K562 (cell line): ENCODE measurements at regions not wholly inside any gene's neighbourhood (a gene's known extent, or its start where the extent isn't known, plus 50 kb on each side); places are given as distances from the start of the nearest gene placed in this dataset.

ENCODE experiments used
- ATAC-seq: fragments of 200-7000 bp; cut with Tn5 transposase; 3 replicates; pipeline ENCODE4 v1.9.1; 2020; ENCODE audit warnings: moderate library complexity
- BruUV-seq: library from RNA; stranded (reverse); fragments of 400-500 nt; replicated peaks from 2 replicates; lab custom pipeline; 2021; lab: Mats Ljungman, UMichigan
- CTCF ChIA-PET: fragments of 300-600 bp; formaldehyde crosslinking; extraction: SDS; loops from one replicate; lab custom pipeline; 2021; ENCODE audit warnings: low intra/inter-chr PET ratio; lab: Yijun Ruan, JAX
- POLR2A ChIA-PET: fragments of 300-600, 350-650 bp; sonication (Branson Sonifier 250); formaldehyde crosslinking; extraction: SDS; loops from one replicate; lab custom pipeline; 2021; ENCODE audit warnings: antibody characterized with exemption, inconsistent platforms; lab: Yijun Ruan, JAX
- DNase-seq, 4 experiments: peaks; one replicate each; pipeline versions ENCODE4 v3.0.0 to v3.0.0-alpha.2; 2011 to 2018; ENCODE audit warnings: low spot score in 3 of 4, mixed read lengths in 3 of 4; ENCODE audit errors: extremely low read depth in 1 of 4
- FAIRE-seq: peaks from 2 replicates; lab custom pipeline; 2011; peaks lifted over from hg19 to GRCh38; lab: Jason Lieb, UNC
- H2AFZ ChIP-seq: 2 replicates; pipeline ENCODE4 v1.6.0; 2011; ENCODE audit warnings: low read depth, low read length, control low read depth, inconsistent platforms
- H3K27ac ChIP-seq: fragments of 200-600 bp; 3 replicates; pipeline ENCODE4 v1.8.0; 2011; ENCODE audit warnings: low read depth, mild to moderate bottlenecking, control low read depth, inconsistent platforms, low read length, moderate library complexity, mixed read lengths; ENCODE audit errors: extremely low read depth
- H3K27me3 ChIP-seq, 2 experiments: fragments of 300-600 bp in 1 of 2; 2 replicates in 1 of 2; 3 replicates in 1 of 2; pipeline versions ENCODE4 v1.6.0 to v1.8.0; 2011; ENCODE audit warnings: inconsistent platforms in 2 of 2, low read length in 2 of 2, mild to moderate bottlenecking in 1 of 2, mixed read lengths in 1 of 2, moderate library complexity in 1 of 2; ENCODE audit not compliant: control insufficient read depth in 2 of 2, insufficient read depth in 2 of 2
- H3K36me3 ChIP-seq: fragments of 300-600 bp; 3 replicates; pipeline ENCODE4 v1.8.0; 2011; ENCODE audit warnings: mild to moderate bottlenecking, low read length, inconsistent platforms; ENCODE audit not compliant: control insufficient read depth, insufficient read depth
- H3K4me1 ChIP-seq, 2 experiments: fragments of 200-600 bp in 1 of 2; replicated peaks in 1 of 2; 2 replicates in 1 of 2; 3 replicates in 1 of 2; pipeline versions ENCODE4 v1.5.1 to v1.8.0; 2011; ENCODE audit warnings: inconsistent platforms in 2 of 2, low read length in 2 of 2, mild to moderate bottlenecking in 1 of 2, mixed read lengths in 1 of 2, moderate library complexity in 1 of 2; ENCODE audit not compliant: control insufficient read depth in 2 of 2, insufficient read depth in 2 of 2
- H3K4me2 ChIP-seq: 2 replicates; pipeline ENCODE4 v1.6.1; 2011; ENCODE audit warnings: low read length, control low read depth, inconsistent platforms, mixed read lengths; ENCODE audit not compliant: insufficient read depth
- H3K4me3 ChIP-seq: fragments of 200-600 bp; sonication (generic), shearing (Covaris generic); 2 replicates; pipeline ENCODE4 v1.5.1; 2016; ENCODE audit warnings: control low read depth, inconsistent platforms
- H3K79me2 ChIP-seq: fragments of 200-600 bp; 3 replicates; pipeline ENCODE4 v1.8.0; 2011; ENCODE audit warnings: low read length, inconsistent platforms; ENCODE audit not compliant: control insufficient read depth, insufficient read depth
- H3K9ac ChIP-seq, 2 experiments: 2 replicates each; pipeline versions ENCODE4 v1.6.0 to v1.6.1; 2011; ENCODE audit warnings: low read depth in 2 of 2, low read length in 2 of 2, control low read depth in 1 of 2, inconsistent platforms in 1 of 2, mild to moderate bottlenecking in 1 of 2, mixed read lengths in 1 of 2; ENCODE audit not compliant: insufficient read depth in 1 of 2
- H3K9me1 ChIP-seq: one replicate; pipeline ENCODE4 v1.6.0; 2011; ENCODE audit warnings: inconsistent platforms, mild to moderate bottlenecking, low read length, moderate library complexity; ENCODE audit not compliant: control insufficient read depth, insufficient read depth
- H3K9me3 ChIP-seq: replicated peaks from 2 replicates; pipeline ENCODE4 v1.5.1; 2011; ENCODE audit warnings: low read depth, low read length, inconsistent platforms; ENCODE audit not compliant: control insufficient read depth, insufficient read depth
- H4K20me1 ChIP-seq: replicated peaks from 2 replicates; pipeline ENCODE4 v1.6.1; 2011; ENCODE audit warnings: low read length, inconsistent platforms, mixed read lengths; ENCODE audit not compliant: control insufficient read depth, insufficient read depth
- FOXA1 ChIP-seq: fragments of 450-650 bp; IDR thresholded peaks from 2 replicates; pipeline ENCODE4 v1.6.1; 2016; ENCODE audit warnings: mild to moderate bottlenecking, borderline replicate concordance
- KHSRP ChIP-seq: fragments of 450-650 bp; IDR thresholded peaks from 2 replicates; pipeline ENCODE4 v1.6.1; 2017
- SRSF7 ChIP-seq: fragments of 200-400 bp; formaldehyde crosslinking; optimal IDR thresholded peaks from 2 replicates; pipeline ENCODE3; 2017; ENCODE audit warnings: mild to moderate bottlenecking, low read depth, low read length
- ZNF77 ChIP-seq: fragments of 250-450 bp; sonication (Bioruptor Pico); IDR thresholded peaks from 2 replicates; pipeline ENCODE4 v1.5.0; 2020
- ZSCAN29 ChIP-seq: fragments of 450-650 bp; IDR thresholded peaks from 2 replicates; pipeline ENCODE4 v1.6.1; 2017
- WGBS: fragments of 100-300 bp; shearing (Covaris generic); methylation state at CpG from one replicate; pipeline ENCODE4 v1.1.6; 2016; ENCODE audit warnings: low coverage, mixed read lengths; ENCODE audit not compliant: insufficient coverage; ENCODE audit errors: missing lambda C conversion rate; 5-methylcytosine and 5-hydroxymethylcytosine counted together
- in situ Hi-C: fragments of 300-500 bp; cut with MboI; formaldehyde crosslinking; loops from 4 replicates; pipeline ENCODE4 v1.15.0; 2018; ENCODE audit warnings: inconsistent platforms, mixed read lengths
- intact Hi-C: fragments of 100-400 bp; cut with micrococcal nuclease; formaldehyde crosslinking; loops from 2 replicates; pipeline ENCODE4 v1.14.2; 2022
- TF ChIP-seq, protein P1 (sequence below): fragments of 250-450 bp; sonication (Bioruptor Pico); IDR thresholded peaks from 2 replicates; pipeline ENCODE4 v1.8.0; 2021; ENCODE audit warnings: mild to moderate bottlenecking, moderate library complexity
- TF ChIP-seq, protein P2 (sequence below): fragments of 250-450 bp; sonication (Bioruptor Pico); IDR thresholded peaks from 2 replicates; pipeline ENCODE4 v1.9.0; 2021; ENCODE audit warnings: mild to moderate bottlenecking
- TF ChIP-seq, protein P3 (sequence below): fragments of 150-350 bp; conservative IDR thresholded peaks from 2 replicates; pipeline ENCODE4 v1.6.1; 2014; ENCODE audit warnings: low read length
- TF ChIP-seq, protein P4 (sequence below): sonication (generic); formaldehyde crosslinking; IDR thresholded peaks from 2 replicates; pipeline ENCODE4 v1.8.1; 2023; ENCODE audit warnings: missing genetic modification reagents, mild to moderate bottlenecking, borderline replicate concordance

DNA sequence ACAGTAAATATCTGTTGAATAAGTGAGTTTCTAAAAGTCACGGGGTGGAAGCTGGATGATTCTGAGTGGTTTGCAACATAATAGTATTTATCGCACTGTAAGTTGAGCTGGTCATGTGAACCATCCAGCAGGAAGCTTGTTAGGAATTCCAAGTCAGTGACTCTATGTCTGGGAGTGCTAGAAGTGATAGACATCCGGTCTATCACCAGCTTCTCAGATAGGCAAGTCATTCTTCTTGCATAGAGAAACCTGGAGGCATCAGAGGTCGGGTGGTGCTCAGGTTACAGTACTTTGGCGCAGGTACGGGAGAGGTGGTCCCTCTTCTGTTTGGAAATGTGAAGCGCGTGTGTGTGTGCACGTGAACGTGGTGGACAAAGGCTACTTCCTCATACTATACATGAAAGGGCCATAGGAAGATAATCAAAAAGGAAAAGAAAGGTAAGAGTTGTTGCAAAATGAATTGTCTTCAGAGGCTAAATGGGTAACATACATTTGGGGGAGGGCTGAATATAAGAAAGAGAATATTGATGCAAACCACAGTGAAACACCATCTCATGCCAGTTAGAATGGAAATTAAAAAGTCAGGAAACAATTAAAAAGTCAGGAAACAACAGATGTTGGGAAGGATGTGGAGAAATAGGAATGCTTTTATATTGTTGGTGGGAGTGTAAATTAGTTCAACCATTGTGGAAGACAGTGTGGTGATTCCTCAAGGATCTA lies 299.3 kb upstream of the ZFP64 start:
- ChIA-PET POLR2A (no interaction called here), CTCF (no interaction called here)
- Histone ChIP-seq H4K20me1 (no peaks in the 10 kb centered on the region), H3K27me3 (no peaks in the 10 kb centered on the region), H3K9me3 (no peaks in the 10 kb centered on the region), H3K79me2 (no peaks in the 10 kb centered on the region), H3K4me3 (no peak overlapping the region), H3K9me1 (no peaks in the 10 kb centered on the region), H3K36me3 (no peaks in the 10 kb centered on the region), H3K4me2 (no peak overlapping the region), H3K4me1 (no peaks in the 10 kb centered on the region), H2AFZ (no peak overlapping the region), H3K9ac (no peak overlapping the region), H3K27ac (no peak overlapping the region)
- in situ Hi-C loops, result no loop called here
- intact Hi-C loops, result no loop called here
- no peak for DNase-seq
- WGBS, result 20% methylated on average over 10 of the region's 10 CpGs
- FAIRE-seq, result no peak
- no TSS peak for BruUV-seq
- no peak for ATAC-seq
- TF ChIP-seq, protein P1, sequence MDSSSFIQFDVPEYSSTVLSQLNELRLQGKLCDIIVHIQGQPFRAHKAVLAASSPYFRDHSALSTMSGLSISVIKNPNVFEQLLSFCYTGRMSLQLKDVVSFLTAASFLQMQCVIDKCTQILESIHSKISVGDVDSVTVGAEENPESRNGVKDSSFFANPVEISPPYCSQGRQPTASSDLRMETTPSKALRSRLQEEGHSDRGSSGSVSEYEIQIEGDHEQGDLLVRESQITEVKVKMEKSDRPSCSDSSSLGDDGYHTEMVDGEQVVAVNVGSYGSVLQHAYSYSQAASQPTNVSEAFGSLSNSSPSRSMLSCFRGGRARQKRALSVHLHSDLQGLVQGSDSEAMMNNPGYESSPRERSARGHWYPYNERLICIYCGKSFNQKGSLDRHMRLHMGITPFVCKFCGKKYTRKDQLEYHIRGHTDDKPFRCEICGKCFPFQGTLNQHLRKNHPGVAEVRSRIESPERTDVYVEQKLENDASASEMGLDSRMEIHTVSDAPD (CRISPR knock-in tag), result no peak
- TF ChIP-seq, protein P2, sequence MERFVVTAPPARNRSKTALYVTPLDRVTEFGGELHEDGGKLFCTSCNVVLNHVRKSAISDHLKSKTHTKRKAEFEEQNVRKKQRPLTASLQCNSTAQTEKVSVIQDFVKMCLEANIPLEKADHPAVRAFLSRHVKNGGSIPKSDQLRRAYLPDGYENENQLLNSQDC (CRISPR knock-in tag), result no peak
- TF ChIP-seq FOXA1 (no peak), SRSF7 (no peak), ZSCAN29 (no peak), KHSRP (no peak), ZNF77 (CRISPR knock-in tag) (no peak)
- TF ChIP-seq, protein P3, sequence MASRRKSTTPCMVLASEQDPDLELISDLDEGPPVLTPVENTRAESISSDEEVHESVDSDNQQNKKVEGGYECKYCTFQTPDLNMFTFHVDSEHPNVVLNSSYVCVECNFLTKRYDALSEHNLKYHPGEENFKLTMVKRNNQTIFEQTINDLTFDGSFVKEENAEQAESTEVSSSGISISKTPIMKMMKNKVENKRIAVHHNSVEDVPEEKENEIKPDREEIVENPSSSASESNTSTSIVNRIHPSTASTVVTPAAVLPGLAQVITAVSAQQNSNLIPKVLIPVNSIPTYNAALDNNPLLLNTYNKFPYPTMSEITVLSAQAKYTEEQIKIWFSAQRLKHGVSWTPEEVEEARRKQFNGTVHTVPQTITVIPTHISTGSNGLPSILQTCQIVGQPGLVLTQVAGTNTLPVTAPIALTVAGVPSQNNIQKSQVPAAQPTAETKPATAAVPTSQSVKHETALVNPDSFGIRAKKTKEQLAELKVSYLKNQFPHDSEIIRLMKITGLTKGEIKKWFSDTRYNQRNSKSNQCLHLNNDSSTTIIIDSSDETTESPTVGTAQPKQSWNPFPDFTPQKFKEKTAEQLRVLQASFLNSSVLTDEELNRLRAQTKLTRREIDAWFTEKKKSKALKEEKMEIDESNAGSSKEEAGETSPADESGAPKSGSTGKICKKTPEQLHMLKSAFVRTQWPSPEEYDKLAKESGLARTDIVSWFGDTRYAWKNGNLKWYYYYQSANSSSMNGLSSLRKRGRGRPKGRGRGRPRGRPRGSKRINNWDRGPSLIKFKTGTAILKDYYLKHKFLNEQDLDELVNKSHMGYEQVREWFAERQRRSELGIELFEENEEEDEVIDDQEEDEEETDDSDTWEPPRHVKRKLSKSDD, result no peak
- TF ChIP-seq, protein P4, sequence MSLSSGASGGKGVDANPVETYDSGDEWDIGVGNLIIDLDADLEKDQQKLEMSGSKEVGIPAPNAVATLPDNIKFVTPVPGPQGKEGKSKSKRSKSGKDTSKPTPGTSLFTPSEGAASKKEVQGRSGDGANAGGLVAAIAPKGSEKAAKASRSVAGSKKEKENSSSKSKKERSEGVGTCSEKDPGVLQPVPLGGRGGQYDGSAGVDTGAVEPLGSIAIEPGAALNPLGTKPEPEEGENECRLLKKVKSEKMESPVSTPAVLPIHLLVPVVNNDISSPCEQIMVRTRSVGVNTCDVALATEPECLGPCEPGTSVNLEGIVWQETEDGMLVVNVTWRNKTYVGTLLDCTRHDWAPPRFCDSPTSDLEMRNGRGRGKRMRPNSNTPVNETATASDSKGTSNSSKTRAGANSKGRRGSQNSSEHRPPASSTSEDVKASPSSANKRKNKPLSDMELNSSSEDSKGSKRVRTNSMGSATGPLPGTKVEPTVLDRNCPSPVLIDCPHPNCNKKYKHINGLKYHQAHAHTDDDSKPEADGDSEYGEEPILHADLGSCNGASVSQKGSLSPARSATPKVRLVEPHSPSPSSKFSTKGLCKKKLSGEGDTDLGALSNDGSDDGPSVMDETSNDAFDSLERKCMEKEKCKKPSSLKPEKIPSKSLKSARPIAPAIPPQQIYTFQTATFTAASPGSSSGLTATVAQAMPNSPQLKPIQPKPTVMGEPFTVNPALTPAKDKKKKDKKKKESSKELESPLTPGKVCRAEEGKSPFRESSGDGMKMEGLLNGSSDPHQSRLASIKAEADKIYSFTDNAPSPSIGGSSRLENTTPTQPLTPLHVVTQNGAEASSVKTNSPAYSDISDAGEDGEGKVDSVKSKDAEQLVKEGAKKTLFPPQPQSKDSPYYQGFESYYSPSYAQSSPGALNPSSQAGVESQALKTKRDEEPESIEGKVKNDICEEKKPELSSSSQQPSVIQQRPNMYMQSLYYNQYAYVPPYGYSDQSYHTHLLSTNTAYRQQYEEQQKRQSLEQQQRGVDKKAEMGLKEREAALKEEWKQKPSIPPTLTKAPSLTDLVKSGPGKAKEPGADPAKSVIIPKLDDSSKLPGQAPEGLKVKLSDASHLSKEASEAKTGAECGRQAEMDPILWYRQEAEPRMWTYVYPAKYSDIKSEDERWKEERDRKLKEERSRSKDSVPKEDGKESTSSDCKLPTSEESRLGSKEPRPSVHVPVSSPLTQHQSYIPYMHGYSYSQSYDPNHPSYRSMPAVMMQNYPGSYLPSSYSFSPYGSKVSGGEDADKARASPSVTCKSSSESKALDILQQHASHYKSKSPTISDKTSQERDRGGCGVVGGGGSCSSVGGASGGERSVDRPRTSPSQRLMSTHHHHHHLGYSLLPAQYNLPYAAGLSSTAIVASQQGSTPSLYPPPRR, result no peak
